Neural cell (in vitro differentiated cells): ENCODE measurements at regions not wholly inside any gene's neighbourhood (a gene's known extent, or its start where the extent isn't known, plus 50 kb on each side); places are given as distances from the start of the nearest gene placed in this dataset.

Source experiments
- H2AFZ ChIP-seq: fragments of 200-600, 300-800 bp; sonication (generic), shearing (Covaris generic); 2 replicates; pipeline ENCODE4 v1.6.0; 2014; ENCODE audit warnings: low read depth, mild to moderate bottlenecking, antibody characterized with exemption, low read length, moderate library complexity
- H3F3A ChIP-seq: fragments of 200-600 bp; shearing (Covaris generic); 2 replicates; pipeline ENCODE4 v1.6.1; 2016; ENCODE audit warnings: mild to moderate bottlenecking, moderate library complexity, mixed read lengths, antibody characterized with exemption, low read length; ENCODE audit not compliant: insufficient read depth, poor library complexity, severe bottlenecking
- H3K27ac ChIP-seq: fragments of 200-600, 300-800 bp; sonication (generic), shearing (Covaris generic); 2 replicates; pipeline ENCODE4 v1.5.1; 2014; ENCODE audit warnings: mild to moderate bottlenecking, low read length, moderate library complexity
- H3K27me3 ChIP-seq: fragments of 300-800, 200-600 bp; sonication (generic), shearing (Covaris generic); 2 replicates; pipeline ENCODE4 v1.6.0; 2014; ENCODE audit warnings: mild to moderate bottlenecking, low read depth, low read length, moderate library complexity; ENCODE audit not compliant: insufficient read depth
- H3K36me3 ChIP-seq: fragments of 300-800, 200-600 bp; sonication (generic), shearing (Covaris generic); 2 replicates; pipeline ENCODE4 v1.5.1; 2014; ENCODE audit warnings: mild to moderate bottlenecking, antibody characterized with exemption, low read length, moderate library complexity; ENCODE audit not compliant: insufficient read depth
- H3K4me2 ChIP-seq: fragments of 300-800, 200-600 bp; sonication (generic), shearing (Covaris generic); 2 replicates; pipeline ENCODE4 v1.6.0; 2014; ENCODE audit warnings: mild to moderate bottlenecking, low read length
- H3K4me3 ChIP-seq: fragments of 300-800, 200-600 bp; sonication (generic), shearing (Covaris generic); 2 replicates; pipeline ENCODE4 v1.5.1; 2014; ENCODE audit warnings: mild to moderate bottlenecking, low read length, moderate library complexity
- H3K79me2 ChIP-seq: fragments of 200-600 bp; shearing (Covaris generic); replicated peaks from 2 replicates; pipeline ENCODE4 v1.6.0; 2014; ENCODE audit warnings: mild to moderate bottlenecking, low read length, moderate library complexity; ENCODE audit not compliant: insufficient read depth
- H3K9ac ChIP-seq: fragments of 300-800, 200-600 bp; sonication (generic), shearing (Covaris generic); 2 replicates; pipeline ENCODE4 v1.6.1; 2016; ENCODE audit warnings: mild to moderate bottlenecking, low read length, mixed read lengths
- H3K9me2 ChIP-seq: fragments of 200-600 bp; shearing (Covaris generic); 2 replicates; pipeline ENCODE4 v1.6.1; 2016; ENCODE audit warnings: mild to moderate bottlenecking, low read length, mixed read lengths; ENCODE audit not compliant: insufficient read depth
- H3K9me3 ChIP-seq: fragments of 200-600, 300-800 bp; sonication (generic), shearing (Covaris generic); 2 replicates; pipeline ENCODE4 v1.6.1; 2016; ENCODE audit warnings: mild to moderate bottlenecking, mixed run types, low read length, moderate library complexity, mixed read lengths
- H4K20me1 ChIP-seq: fragments of 200-600 bp; shearing (Covaris generic); 2 replicates; pipeline ENCODE4 v1.6.1; 2016; ENCODE audit warnings: mild to moderate bottlenecking, mixed run types; ENCODE audit not compliant: insufficient read depth
- CTCF ChIP-seq: fragments of 450-650 bp; IDR thresholded peaks from 2 replicates; pipeline ENCODE4 v1.5.1; 2014; ENCODE audit warnings: antibody characterized with exemption, mild to moderate bottlenecking, moderate library complexity; ENCODE audit not compliant: poor library complexity, severe bottlenecking
- EP300 ChIP-seq: fragments of 450-650 bp; conservative IDR thresholded peaks from 2 replicates; pipeline ENCODE4 v1.6.1; 2014; ENCODE audit warnings: antibody characterized with exemption, mild to moderate bottlenecking, moderate library complexity; ENCODE audit not compliant: poor library complexity, severe bottlenecking
- EZH2 ChIP-seq: fragments of 200-600, 300-800 bp; shearing (Covaris generic), sonication (generic); IDR thresholded peaks from 2 replicates; pipeline ENCODE4 v1.6.1; 2014; ENCODE audit warnings: antibody characterized with exemption, low read length, borderline replicate concordance, mild to moderate bottlenecking; ENCODE audit not compliant: insufficient read depth, poor library complexity, severe bottlenecking
- MXI1 ChIP-seq: fragments of 450-650 bp; conservative IDR thresholded peaks from 2 replicates; pipeline ENCODE4 v1.6.1; 2014; ENCODE audit warnings: antibody characterized with exemption, mild to moderate bottlenecking; ENCODE audit not compliant: poor library complexity, severe bottlenecking
- POLR2AphosphoS5 ChIP-seq: IDR thresholded peaks from 2 replicates; pipeline ENCODE4 v1.6.1; 2012
- RAD21 ChIP-seq: fragments of 450-650 bp; conservative IDR thresholded peaks from 2 replicates; pipeline ENCODE4 v1.6.1; 2014; ENCODE audit warnings: antibody characterized with exemption, mild to moderate bottlenecking, moderate library complexity
- REST ChIP-seq: IDR thresholded peaks from 2 replicates; pipeline ENCODE4 v1.6.1; 2012; ENCODE audit warnings: borderline replicate concordance
- SMC3 ChIP-seq: fragments of 450-650 bp; conservative IDR thresholded peaks from 2 replicates; pipeline ENCODE4 v1.6.1; 2014; ENCODE audit warnings: antibody characterized with exemption, mild to moderate bottlenecking, moderate library complexity; ENCODE audit not compliant: poor library complexity
- TAF1 ChIP-seq: IDR thresholded peaks from 2 replicates; pipeline ENCODE4 v1.6.1; 2012; ENCODE audit warnings: low read depth

DNA sequence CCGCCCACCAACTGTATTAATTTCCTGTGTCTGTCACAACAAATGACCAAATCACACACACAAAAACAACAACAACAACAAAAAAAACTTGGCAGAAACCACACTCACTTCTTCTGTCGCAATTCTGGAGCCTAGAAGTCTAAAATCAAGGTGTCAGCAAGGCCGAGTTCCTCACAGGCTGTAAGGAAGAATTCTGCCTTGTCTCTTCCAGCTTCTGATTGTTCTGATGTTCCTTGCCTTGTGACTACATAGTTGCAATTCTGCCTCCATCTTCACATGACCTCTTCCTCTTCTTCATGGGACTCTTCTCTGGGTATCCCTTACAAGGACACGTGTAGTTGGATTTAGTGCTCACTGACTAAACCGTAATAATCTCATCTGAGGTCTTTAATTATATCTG lies 61.4 kb downstream of the IL12A start:
- Histone ChIP-seq H3K9ac (no peak overlapping the region), H2AFZ (no peak overlapping the region), H3K27ac (no peak overlapping the region), H3K36me3 (no peaks in the 10 kb centered on the region), H3K9me2 (no peaks in the 10 kb centered on the region), H3K9me3 (no peaks in the 10 kb centered on the region), H4K20me1 (no peaks in the 10 kb centered on the region), H3K4me3 (no peak overlapping the region), H3F3A (no peaks in the 10 kb centered on the region), H3K4me2 (no peak overlapping the region), H3K79me2 (no peaks in the 10 kb centered on the region), H3K27me3 (no peaks in the 10 kb centered on the region)
- TF ChIP-seq RAD21 = no peak
- no peak for TF ChIP-seq POLR2AphosphoS5
- no peak for TF ChIP-seq EZH2
- no peak for TF ChIP-seq EP300
- no peak for TF ChIP-seq SMC3
- no peak for TF ChIP-seq CTCF
- no peak for TF ChIP-seq MXI1
- no peak for TF ChIP-seq TAF1
- no peak for TF ChIP-seq REST

GRCh38 chr3:160052385-160053047 lies 63.9 kb downstream of the IL12A start:
- no peaks in the 10 kb centered on the region for H3K27me3 ChIP-seq
- H2AFZ ChIP-seq = no peak overlapping the region
- no peak for TF ChIP-seq TAF1
- H3K9ac ChIP-seq = no peak overlapping the region
- no peak overlapping the region for H3K4me2 ChIP-seq
- H3K9me2 ChIP-seq = no peaks in the 10 kb centered on the region
- no peaks in the 10 kb centered on the region for H3F3A ChIP-seq
- H3K4me3 ChIP-seq = no peak overlapping the region
- H4K20me1 ChIP-seq = no peaks in the 10 kb centered on the region
- no peaks in the 10 kb centered on the region for H3K36me3 ChIP-seq
- no peak overlapping the region for H3K27ac ChIP-seq
- no peaks in the 10 kb centered on the region for H3K79me2 ChIP-seq
- H3K9me3 ChIP-seq = no peaks in the 10 kb centered on the region

GRCh38 chr3:160053048-160053391 lies 64.4 kb downstream of the IL12A start:
- Histone ChIP-seq H3K9me3 (no peaks in the 10 kb centered on the region), H3K27me3 (no peaks in the 10 kb centered on the region), H3K9me2 (no peaks in the 10 kb centered on the region), H3K9ac (no peak overlapping the region), H3K4me2 (no peak overlapping the region), H3K4me3 (no peak overlapping the region), H3K27ac (no peak overlapping the region), H3K36me3 (no peaks in the 10 kb centered on the region), H3K79me2 (no peaks in the 10 kb centered on the region), H2AFZ (no peak overlapping the region), H3F3A (no peaks in the 10 kb centered on the region), H4K20me1 (no peaks in the 10 kb centered on the region)
- TF ChIP-seq TAF1 (no peak), CTCF (no peak), POLR2AphosphoS5 (no peak), RAD21 (no peak), EP300 (no peak), SMC3 (no peak), REST (no peak), MXI1 (no peak), EZH2 (no peak)
